Mesendoderm (in vitro differentiated cells): ENCODE measurements at regions not wholly inside any gene's neighbourhood (a gene's known extent, or its start where the extent isn't known, plus 50 kb on each side); places are given as distances from the start of the nearest gene placed in this dataset.

Experiments used
- DNase-seq: peaks from one replicate; pipeline ENCODE4 v3.0.0; 2013
- H2AK5ac ChIP-seq: 2 replicates; pipeline ENCODE4 v1.6.1; 2013; ENCODE audit warnings: low read length, inconsistent platforms
- H2BK120ac ChIP-seq: 2 replicates; pipeline ENCODE4 v1.6.1; 2013; ENCODE audit warnings: low read depth, mild to moderate bottlenecking, low read length, moderate library complexity, mixed read lengths
- H2BK15ac ChIP-seq: replicated peaks from 2 replicates; pipeline ENCODE4 v1.6.1; 2013; ENCODE audit warnings: low read depth, mild to moderate bottlenecking, moderate library complexity
- H2BK5ac ChIP-seq: 2 replicates; pipeline ENCODE4 v1.6.1; 2013; ENCODE audit warnings: low read length, inconsistent platforms
- H3K18ac ChIP-seq: 2 replicates; pipeline ENCODE4 v1.6.1; 2013; ENCODE audit warnings: mild to moderate bottlenecking, low read length, mixed read lengths
- H3K23ac ChIP-seq: one replicate; pipeline ENCODE4 v1.6.1; 2013; ENCODE audit warnings: low read length
- H3K27ac ChIP-seq: 2 replicates; pipeline ENCODE4 v1.5.1; 2013; ENCODE audit warnings: low read depth, mild to moderate bottlenecking, inconsistent platforms, low read length, moderate library complexity
- H3K27me3 ChIP-seq: 2 replicates; pipeline ENCODE4 v1.6.1; 2013; ENCODE audit warnings: low read length, control low read depth, mild to moderate bottlenecking, inconsistent platforms; ENCODE audit not compliant: insufficient read depth, poor library complexity
- H3K36me3 ChIP-seq: 2 replicates; pipeline ENCODE4 v1.6.1; 2013; ENCODE audit warnings: low read length, inconsistent platforms; ENCODE audit not compliant: control insufficient read depth, insufficient read depth
- H3K4ac ChIP-seq: one replicate; pipeline ENCODE4 v1.6.1; 2013; ENCODE audit warnings: low read depth, mild to moderate bottlenecking, low read length, moderate library complexity
- H3K4me1 ChIP-seq: 2 replicates; pipeline ENCODE4 v1.6.1; 2013; ENCODE audit warnings: low read depth, low read length, inconsistent platforms; ENCODE audit not compliant: control insufficient read depth
- H3K4me2 ChIP-seq: 2 replicates; pipeline ENCODE4 v1.6.1; 2013; ENCODE audit warnings: low read length
- H3K4me3 ChIP-seq: 2 replicates; pipeline ENCODE4 v1.5.1; 2013; ENCODE audit warnings: mild to moderate bottlenecking, low read length
- H3K56ac ChIP-seq: one replicate; pipeline ENCODE4 v1.6.1; 2013; ENCODE audit warnings: low read length
- H3K79me1 ChIP-seq: 2 replicates; pipeline ENCODE4 v1.6.1; 2013; ENCODE audit warnings: low read length, inconsistent platforms
- H3K79me2 ChIP-seq: 2 replicates; pipeline ENCODE4 v1.6.1; 2013; ENCODE audit warnings: mild to moderate bottlenecking, low read length; ENCODE audit not compliant: control insufficient read depth, insufficient read depth
- H3K9ac ChIP-seq: 2 replicates; pipeline ENCODE4 v1.6.1; 2013; ENCODE audit warnings: low read length, inconsistent platforms
- H4K5ac ChIP-seq: one replicate; pipeline ENCODE4 v1.6.1; 2013; ENCODE audit warnings: low read length
- H4K8ac ChIP-seq: one replicate; pipeline ENCODE4 v1.6.1; 2013; ENCODE audit warnings: low read depth, mild to moderate bottlenecking, control low read depth, low read length, moderate library complexity
- WGBS: extraction: QIAGEN DNeasy Blood & Tissue Kit; methylation state at CpG from one replicate; pipeline ENCODE4 v1.1.7; 2013; ENCODE audit warnings: low lambda C conversion rate, missing lambda C conversion rate; ENCODE audit not compliant: insufficient coverage; ENCODE audit errors: extremely low coverage; 5-methylcytosine and 5-hydroxymethylcytosine counted together

DNA sequence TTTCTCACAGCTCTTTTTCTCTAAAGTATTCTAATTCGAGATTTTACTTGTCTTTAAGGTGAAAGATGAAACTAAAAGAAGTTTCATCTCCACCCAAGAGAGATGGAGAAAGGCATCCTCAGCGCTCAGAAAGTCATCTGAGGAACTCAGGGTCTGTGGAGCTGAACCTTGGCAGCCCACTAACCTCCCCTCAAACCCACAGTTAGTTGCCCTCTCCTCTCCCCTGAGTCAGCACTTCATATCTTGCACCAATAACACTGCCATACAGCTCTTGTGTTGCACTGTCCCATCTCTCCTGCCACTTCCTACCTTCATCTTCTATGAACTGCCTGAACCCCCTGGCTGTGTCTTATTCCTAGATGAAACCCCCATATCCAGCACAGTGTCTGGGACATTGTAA lies 184.8 kb downstream of the RAB28 start:
- no peaks in the 10 kb centered on the region for H3K79me2 ChIP-seq
- H2AK5ac ChIP-seq, result no peak overlapping the region
- H3K27ac ChIP-seq, result no peak overlapping the region
- no peak overlapping the region for H4K8ac ChIP-seq
- no peak overlapping the region for H3K9ac ChIP-seq
- H3K4me2 ChIP-seq, result no peak overlapping the region
- DNase-seq, result no peak
- H3K18ac ChIP-seq, result no peak overlapping the region
- H3K27me3 ChIP-seq, result no peaks in the 10 kb centered on the region
- no peaks in the 10 kb centered on the region for H3K4me1 ChIP-seq
- no peak overlapping the region for H2BK15ac ChIP-seq
- no peak overlapping the region for H2BK120ac ChIP-seq
- no peak overlapping the region for H3K4me3 ChIP-seq
- no peak overlapping the region for H3K56ac ChIP-seq
- no peak overlapping the region for H3K4ac ChIP-seq
- H4K5ac ChIP-seq, result no peak overlapping the region
- no peak overlapping the region for H2BK5ac ChIP-seq
- WGBS, result no CpG with 5 or more reads among the region's 2 CpGs
- H3K79me1 ChIP-seq, result no peaks in the 10 kb centered on the region
- no peaks in the 10 kb centered on the region for H3K36me3 ChIP-seq
- no peak overlapping the region for H3K23ac ChIP-seq

DNA sequence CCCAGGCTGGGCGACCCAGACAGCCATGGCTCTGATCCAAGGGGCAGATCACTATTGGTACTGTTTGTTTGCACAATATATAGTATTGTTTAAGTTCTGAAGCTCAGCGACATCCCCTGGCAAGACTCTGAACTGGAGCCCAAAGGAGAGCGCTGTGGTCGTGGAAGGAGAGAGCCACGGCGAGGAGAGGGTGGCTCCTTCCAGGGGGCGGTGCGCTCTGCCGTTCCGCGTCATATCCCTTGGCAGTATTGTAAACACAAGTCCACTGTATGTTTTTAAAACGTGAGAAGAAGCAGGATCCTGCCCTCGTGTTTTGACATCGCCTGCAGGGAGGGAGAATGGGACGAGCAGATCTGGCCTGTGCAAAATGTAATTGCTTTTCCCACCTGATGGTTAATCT lies 185.5 kb downstream of the RAB28 start:
- no CpG with 5 or more reads among the region's 15 CpGs for WGBS

DNA sequence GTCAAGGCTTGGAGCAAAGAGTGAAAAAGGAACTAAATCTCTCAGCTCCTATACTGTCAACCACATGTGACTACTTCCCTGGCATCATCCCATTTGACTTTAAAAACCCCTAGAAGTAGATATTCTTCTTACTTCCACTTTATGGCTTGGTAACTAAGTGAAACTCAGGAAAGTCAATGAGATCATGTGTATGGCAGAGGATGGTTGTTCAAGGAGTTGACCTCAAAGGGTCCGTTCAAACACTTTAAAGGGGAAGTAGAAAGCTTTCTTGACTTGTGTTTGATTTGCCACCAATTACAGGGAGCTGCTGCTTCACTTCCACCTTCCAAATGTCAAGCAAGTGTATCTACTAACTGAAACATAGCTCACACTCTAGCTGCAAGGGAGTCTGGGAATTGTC lies 187.2 kb downstream of the RAB28 start:
- Histone ChIP-seq H3K4me3 (no peak overlapping the region), H3K27ac (no peak overlapping the region), H3K4ac (no peak overlapping the region), H3K9ac (no peak overlapping the region), H3K27me3 (no peaks in the 10 kb centered on the region), H3K4me1 (no peaks in the 10 kb centered on the region), H3K79me2 (no peaks in the 10 kb centered on the region), H3K36me3 (no peaks in the 10 kb centered on the region), H2BK15ac (no peak overlapping the region), H4K8ac (no peak overlapping the region), H2BK5ac (no peak overlapping the region), H3K23ac (no peak overlapping the region), H2AK5ac (no peak overlapping the region), H4K5ac (no peak overlapping the region), H3K18ac (no peak overlapping the region), H3K4me2 (no peak overlapping the region), H2BK120ac (no peak overlapping the region), H3K79me1 (no peaks in the 10 kb centered on the region), H3K56ac (no peak overlapping the region)
- no peak for DNase-seq
- no CpG with 5 or more reads among the region's 1 CpG for WGBS

More for the DNA sequence above, 185.5 kb downstream of the RAB28 start:
- no peaks in the 10 kb centered on the region for H3K79me2 ChIP-seq
- no peak overlapping the region for H3K4ac ChIP-seq
- H4K8ac ChIP-seq, result no peak overlapping the region
- H2BK120ac ChIP-seq, result no peak overlapping the region
- DNase-seq, result no peak
- H3K23ac ChIP-seq, result no peak overlapping the region
- H3K9ac ChIP-seq, result no peak overlapping the region
- no peak overlapping the region for H3K4me3 ChIP-seq
- no peak overlapping the region for H3K56ac ChIP-seq
- no peak overlapping the region for H2AK5ac ChIP-seq
- H2BK5ac ChIP-seq, result no peak overlapping the region
- H3K4me1 ChIP-seq, result no peaks in the 10 kb centered on the region
- H3K27ac ChIP-seq, result no peak overlapping the region
- H4K5ac ChIP-seq, result no peak overlapping the region
- no peak overlapping the region for H3K4me2 ChIP-seq
- no peaks in the 10 kb centered on the region for H3K79me1 ChIP-seq
- no peak overlapping the region for H2BK15ac ChIP-seq
- H3K36me3 ChIP-seq, result no peaks in the 10 kb centered on the region
- H3K27me3 ChIP-seq, result no peaks in the 10 kb centered on the region
- no peak overlapping the region for H3K18ac ChIP-seq

DNA sequence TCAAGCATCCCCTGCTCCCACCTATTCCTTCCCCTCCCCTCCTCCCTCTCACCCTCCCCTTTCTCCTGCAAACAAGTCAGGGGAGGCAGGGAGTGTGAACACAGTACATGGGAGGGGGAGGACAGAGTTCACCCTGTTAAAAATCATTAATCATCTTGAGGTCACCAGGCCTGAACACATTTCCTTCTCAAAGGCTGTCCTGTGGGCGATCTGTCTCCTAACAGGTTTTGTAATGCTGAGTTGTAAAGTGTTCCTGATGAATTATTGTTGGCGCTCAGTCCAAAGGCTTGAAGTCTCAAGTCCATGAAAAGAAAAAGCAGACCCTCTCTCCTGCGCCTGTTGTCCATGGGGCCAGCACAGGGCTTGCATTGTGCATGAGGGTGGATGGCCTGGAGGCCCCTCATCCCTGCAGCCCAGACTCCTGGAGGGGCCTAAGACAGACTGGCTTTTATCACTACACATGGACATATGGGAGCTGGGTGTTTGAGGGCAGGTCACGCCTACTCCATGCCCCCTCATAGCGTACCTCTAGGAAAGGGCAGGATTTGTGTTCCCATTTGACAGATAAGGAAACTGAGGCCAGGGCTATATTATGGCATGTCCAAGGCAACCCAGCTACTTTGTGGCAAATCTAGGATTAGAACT lies 189.1 kb downstream of the RAB28 start:
- Histone ChIP-seq H3K4me3 (no peak overlapping the region), H3K9ac (no peak overlapping the region), H4K8ac (no peak overlapping the region), H2BK5ac (no peak overlapping the region), H3K18ac (no peak overlapping the region), H3K79me2 (no peaks in the 10 kb centered on the region), H2AK5ac (no peak overlapping the region), H4K5ac (no peak overlapping the region), H2BK15ac (no peak overlapping the region), H3K27me3 (no peaks in the 10 kb centered on the region), H3K79me1 (no peaks in the 10 kb centered on the region), H2BK120ac (no peak overlapping the region), H3K36me3 (no peaks in the 10 kb centered on the region), H3K56ac (no peak overlapping the region), H3K4me1 (no peaks in the 10 kb centered on the region), H3K4ac (no peak overlapping the region), H3K27ac (no peak overlapping the region), H3K4me2 (no peak overlapping the region), H3K23ac (no peak overlapping the region)
- DNase-seq, result no peak
- WGBS, result no CpG with 5 or more reads among the region's 5 CpGs

DNA sequence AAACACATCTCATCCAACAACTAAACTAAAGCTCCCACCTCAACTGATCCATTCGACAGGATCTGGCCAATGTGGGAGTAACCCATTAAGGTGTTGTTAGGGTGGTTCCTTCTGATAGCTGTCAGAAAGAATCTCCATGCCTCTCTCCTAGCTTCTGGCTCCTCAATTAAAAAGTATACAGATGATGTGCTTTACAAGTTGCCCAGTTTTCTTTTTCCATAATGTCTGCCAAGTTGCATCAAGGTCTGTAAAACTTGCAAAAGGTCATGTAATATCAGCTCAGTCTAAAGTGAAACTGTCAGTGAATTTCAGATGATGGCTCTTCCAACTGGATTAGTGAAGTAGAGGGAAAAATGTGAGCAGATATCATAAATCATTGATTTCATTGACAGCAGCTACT lies 191.8 kb downstream of the RAB28 start:
- H3K27ac ChIP-seq, result no peak overlapping the region
- no peaks in the 10 kb centered on the region for H3K79me2 ChIP-seq
- no peak overlapping the region for H3K23ac ChIP-seq
- no peak overlapping the region for H3K18ac ChIP-seq
- H2BK5ac ChIP-seq, result no peak overlapping the region
- no peak for DNase-seq
- no peak overlapping the region for H4K5ac ChIP-seq
- no peak overlapping the region for H2BK15ac ChIP-seq
- H3K9ac ChIP-seq, result no peak overlapping the region
- no peak overlapping the region for H2AK5ac ChIP-seq
- H3K27me3 ChIP-seq, result no peaks in the 10 kb centered on the region
- H3K4me1 ChIP-seq, result no peaks in the 10 kb centered on the region
- H3K4me3 ChIP-seq, result no peak overlapping the region
- WGBS, result no CpG with 5 or more reads among the region's 1 CpG
- H3K56ac ChIP-seq, result no peak overlapping the region
- no peak overlapping the region for H2BK120ac ChIP-seq
- H3K79me1 ChIP-seq, result no peaks in the 10 kb centered on the region
- H4K8ac ChIP-seq, result no peak overlapping the region
- H3K4me2 ChIP-seq, result no peak overlapping the region
- no peak overlapping the region for H3K4ac ChIP-seq
- no peaks in the 10 kb centered on the region for H3K36me3 ChIP-seq

DNA sequence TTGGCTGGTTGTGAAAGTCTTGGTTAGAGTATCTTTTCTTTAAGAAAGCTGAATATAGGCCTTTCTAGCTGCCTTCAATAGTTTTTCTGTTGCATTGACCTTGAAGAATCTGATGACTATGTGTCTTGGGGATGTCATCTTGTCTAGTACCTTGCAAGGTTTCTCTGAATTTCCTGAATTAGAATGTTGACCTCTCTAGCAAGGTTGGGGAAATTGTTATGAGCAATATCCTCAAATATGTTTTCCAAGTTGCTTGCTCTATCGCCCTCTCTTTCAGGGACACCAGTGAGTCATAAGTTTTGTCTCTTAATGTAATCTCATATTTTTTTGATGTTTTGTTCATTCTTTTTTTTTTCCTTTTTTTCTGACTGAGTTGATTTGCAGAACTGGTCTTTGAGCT lies 194.7 kb downstream of the RAB28 start:
- H3K27me3 ChIP-seq, result no peaks in the 10 kb centered on the region
- no peaks in the 10 kb centered on the region for H3K4me1 ChIP-seq
- no CpG with 5 or more reads among the region's 1 CpG for WGBS
- DNase-seq, result no peak
- no peak overlapping the region for H4K5ac ChIP-seq
- no peak overlapping the region for H3K4me3 ChIP-seq
- no peak overlapping the region for H3K18ac ChIP-seq
- no peak overlapping the region for H2AK5ac ChIP-seq
- no peaks in the 10 kb centered on the region for H3K79me2 ChIP-seq
- no peak overlapping the region for H2BK15ac ChIP-seq
- no peak overlapping the region for H3K9ac ChIP-seq
- H3K56ac ChIP-seq, result no peak overlapping the region
- no peak overlapping the region for H3K27ac ChIP-seq
- no peak overlapping the region for H2BK5ac ChIP-seq
- no peak overlapping the region for H4K8ac ChIP-seq
- no peak overlapping the region for H3K4ac ChIP-seq
- H3K4me2 ChIP-seq, result no peak overlapping the region
- H3K36me3 ChIP-seq, result no peaks in the 10 kb centered on the region
- no peak overlapping the region for H2BK120ac ChIP-seq
- H3K23ac ChIP-seq, result no peak overlapping the region
- H3K79me1 ChIP-seq, result no peaks in the 10 kb centered on the region
